AG09309 (cell line): ENCODE measurements at regions not wholly inside any gene's neighbourhood (a gene's known extent, or its start where the extent isn't known, plus 50 kb on each side); places are given as distances from the start of the nearest gene placed in this dataset.

ENCODE experiments used
- DNase-seq: peaks from one replicate; pipeline ENCODE4 v3.0.0-alpha.2; 2010; ENCODE audit warnings: low read depth
- H3K4me3 ChIP-seq: 2 replicates; pipeline ENCODE4 v1.5.1; 2011; ENCODE audit warnings: mild to moderate bottlenecking, low read depth, low read length, moderate library complexity; ENCODE audit not compliant: control insufficient read depth
- CTCF ChIP-seq: IDR thresholded peaks from 2 replicates; pipeline ENCODE4 v1.5.1; 2011; ENCODE audit warnings: mild to moderate bottlenecking, low read depth, low read length, inconsistent platforms; ENCODE audit not compliant: insufficient read depth, control insufficient read depth; ENCODE audit errors: missing control alignments

DNA sequence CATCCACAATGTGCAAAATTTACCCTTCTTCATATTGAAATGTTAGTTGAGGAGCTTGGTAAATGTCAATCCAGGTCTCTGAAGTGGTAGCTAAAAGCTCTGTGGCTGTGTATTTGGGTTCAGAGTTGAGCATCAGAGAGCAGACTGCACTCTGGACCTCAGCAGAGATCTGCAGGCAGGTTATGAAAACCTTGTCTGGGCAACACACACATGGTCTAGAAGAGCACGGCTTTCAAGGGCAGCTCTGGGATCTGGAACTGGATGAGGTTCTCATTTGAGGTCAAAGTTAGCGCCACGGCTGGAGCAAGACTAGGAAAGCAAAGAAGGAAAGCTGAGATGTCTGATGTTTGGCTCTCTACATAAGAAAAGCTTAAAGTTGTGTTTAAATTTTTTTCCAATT, 243.0 kb downstream of the SH3BP4 start:
- H3K4me3 ChIP-seq, result no peak overlapping the region
- TF ChIP-seq CTCF, result no peak
- DNase-seq, result no peak

- no peak overlapping the region for H3K4me3 ChIP-seq
- no peak for DNase-seq
- TF ChIP-seq CTCF, result no peak
These were observed 244.1 kb downstream of the SH3BP4 start for GRCh38 chr2:235195921-235196320.

GRCh38 chr2:235199128-235199527, 247.3 kb downstream of the SH3BP4 start:
- no peak for TF ChIP-seq CTCF
- H3K4me3 ChIP-seq, result no peak overlapping the region
- DNase-seq, result no peak

GRCh38 chr2:235200216-235200615, 248.4 kb downstream of the SH3BP4 start:
- H3K4me3 ChIP-seq, result no peak overlapping the region
- no peak for TF ChIP-seq CTCF
- DNase-seq, result no peak

GRCh38 chr2:235201756-235202155, 249.9 kb downstream of the SH3BP4 start:
- TF ChIP-seq CTCF, result no peak
- H3K4me3 ChIP-seq, result no peak overlapping the region
- DNase-seq, result no peak

DNA sequence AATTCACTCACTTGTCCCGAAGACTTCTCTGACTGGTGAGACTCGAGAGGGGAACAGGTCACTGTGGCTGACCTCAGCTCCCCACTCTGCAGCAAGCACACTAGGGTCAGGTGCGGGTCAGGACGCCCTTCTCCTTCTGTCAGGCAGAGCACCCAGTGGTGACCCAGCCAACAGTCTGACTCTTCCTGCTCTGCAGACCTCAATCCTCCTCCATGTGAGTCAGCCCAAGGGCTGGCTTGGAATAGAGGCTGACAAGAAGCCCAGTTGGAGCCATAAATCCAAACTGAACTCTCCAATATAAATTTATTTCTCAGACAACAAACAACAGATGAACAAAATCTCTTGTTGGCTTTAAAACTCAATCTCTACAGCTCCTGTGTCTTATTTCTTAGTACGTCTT, 253.1 kb downstream of the SH3BP4 start:
- no peak for TF ChIP-seq CTCF
- H3K4me3 ChIP-seq, result no peak overlapping the region
- DNase-seq, result no peak

DNA sequence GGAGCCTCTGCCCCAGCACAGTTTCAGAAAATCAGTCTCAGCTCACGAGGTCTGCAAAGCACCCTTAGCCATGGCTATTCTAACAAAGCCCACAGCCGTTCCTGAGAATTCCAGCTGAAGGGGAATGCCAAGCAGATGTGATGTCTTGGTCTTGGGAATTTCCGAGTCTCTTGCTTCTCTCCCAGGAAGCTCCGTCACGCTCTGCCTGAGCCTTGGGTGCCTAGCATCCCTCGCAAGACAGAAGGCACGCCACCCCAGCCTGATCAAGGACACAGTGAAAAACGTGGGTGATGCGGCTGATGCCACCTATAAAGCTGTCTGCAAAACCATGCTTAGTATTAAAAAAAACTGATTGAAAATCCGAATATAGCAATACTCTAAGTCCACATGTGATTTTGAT, 254.6 kb downstream of the SH3BP4 start:
- DNase-seq, result no peak
- TF ChIP-seq CTCF, result no peak
- H3K4me3 ChIP-seq, result no peak overlapping the region
